Neuron (in vitro differentiated cells): ENCODE measurements at regions not wholly inside any gene's neighbourhood (a gene's known extent, or its start where the extent isn't known, plus 50 kb on each side); places are given as distances from the start of the nearest gene placed in this dataset.

Experiments used
- H2AFZ ChIP-seq: one replicate; pipeline ENCODE4 v1.6.1; 2013; ENCODE audit warnings: low read depth, mild to moderate bottlenecking, inconsistent platforms, low read length, moderate library complexity
- H3K27me3 ChIP-seq: one replicate; pipeline ENCODE4 v1.6.1; 2013; ENCODE audit warnings: low read length; ENCODE audit not compliant: insufficient read depth
- H3K36me3 ChIP-seq: one replicate; pipeline ENCODE4 v1.6.1; 2013; ENCODE audit warnings: low read length; ENCODE audit not compliant: insufficient read depth
- H3K4me1 ChIP-seq: one replicate; pipeline ENCODE4 v1.6.1; 2013; ENCODE audit warnings: low read length; ENCODE audit not compliant: insufficient read depth
- H3K4me3 ChIP-seq: 2 replicates; pipeline ENCODE4 v1.5.1; 2013; ENCODE audit warnings: mild to moderate bottlenecking, low read length, moderate library complexity
- H3K9me3 ChIP-seq: one replicate; pipeline ENCODE4 v1.6.1; 2013; ENCODE audit warnings: low read length

GRCh38 chr18:73983970-73984369 lies 163.7 kb downstream of the FBXO15 start:
- H3K4me3 ChIP-seq = no peak overlapping the region
- no peaks in the 10 kb centered on the region for H3K9me3 ChIP-seq
- H3K36me3 ChIP-seq = no peaks in the 10 kb centered on the region
- no peaks in the 10 kb centered on the region for H3K4me1 ChIP-seq
- H2AFZ ChIP-seq = no peak overlapping the region
- H3K27me3 ChIP-seq = no peaks in the 10 kb centered on the region

GRCh38 chr18:73983496-73983895 lies 164.1 kb downstream of the FBXO15 start:
- no peaks in the 10 kb centered on the region for H3K27me3 ChIP-seq
- H3K4me1 ChIP-seq = no peaks in the 10 kb centered on the region
- no peaks in the 10 kb centered on the region for H3K36me3 ChIP-seq
- no peaks in the 10 kb centered on the region for H3K9me3 ChIP-seq
- H2AFZ ChIP-seq = no peak overlapping the region
- no peak overlapping the region for H3K4me3 ChIP-seq

- Histone ChIP-seq H3K4me1 (no peaks in the 10 kb centered on the region), H2AFZ (no peak overlapping the region), H3K9me3 (no peaks in the 10 kb centered on the region), H3K27me3 (no peaks in the 10 kb centered on the region), H3K4me3 (no peak overlapping the region), H3K36me3 (no peaks in the 10 kb centered on the region)
Measured at GRCh38 chr18:73981796-73982195, 165.8 kb downstream of the FBXO15 start.

DNA sequence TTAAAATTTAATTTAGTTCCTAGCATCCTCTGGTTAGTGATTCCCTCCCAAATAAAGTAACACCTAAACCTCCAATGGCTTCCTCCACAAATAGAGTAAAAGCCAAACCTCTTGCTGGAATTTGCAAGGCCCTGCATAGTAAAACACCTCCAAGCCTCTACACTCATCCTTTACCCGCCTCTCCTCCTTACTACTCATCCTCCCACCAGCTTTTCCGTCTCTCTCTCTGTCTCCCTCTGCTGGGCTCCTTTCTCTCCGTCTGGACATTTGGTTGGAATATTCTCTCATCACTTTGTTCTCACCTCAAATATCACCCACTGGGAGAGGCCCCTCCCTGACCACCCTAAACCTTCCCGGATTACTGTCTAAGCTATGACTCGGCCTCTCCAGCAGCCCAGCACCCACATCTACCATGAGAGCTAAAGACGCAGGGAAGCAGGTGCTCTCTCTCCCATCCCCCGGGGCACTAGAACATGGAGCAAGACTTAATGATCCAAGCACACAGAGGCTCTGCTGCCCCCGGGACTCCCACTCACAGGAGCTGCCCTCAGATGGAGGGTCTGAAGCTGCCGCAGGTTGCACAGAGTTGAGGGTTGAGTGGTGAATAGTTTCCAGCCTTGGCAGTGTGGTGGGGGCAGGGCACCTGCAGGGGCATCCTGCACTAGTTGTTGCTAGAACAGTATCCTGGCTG lies 167.2 kb downstream of the FBXO15 start:
- no peaks in the 10 kb centered on the region for H3K27me3 ChIP-seq
- H3K4me1 ChIP-seq = no peaks in the 10 kb centered on the region
- H3K4me3 ChIP-seq = no peak overlapping the region
- no peaks in the 10 kb centered on the region for H3K9me3 ChIP-seq
- no peak overlapping the region for H2AFZ ChIP-seq
- no peaks in the 10 kb centered on the region for H3K36me3 ChIP-seq

DNA sequence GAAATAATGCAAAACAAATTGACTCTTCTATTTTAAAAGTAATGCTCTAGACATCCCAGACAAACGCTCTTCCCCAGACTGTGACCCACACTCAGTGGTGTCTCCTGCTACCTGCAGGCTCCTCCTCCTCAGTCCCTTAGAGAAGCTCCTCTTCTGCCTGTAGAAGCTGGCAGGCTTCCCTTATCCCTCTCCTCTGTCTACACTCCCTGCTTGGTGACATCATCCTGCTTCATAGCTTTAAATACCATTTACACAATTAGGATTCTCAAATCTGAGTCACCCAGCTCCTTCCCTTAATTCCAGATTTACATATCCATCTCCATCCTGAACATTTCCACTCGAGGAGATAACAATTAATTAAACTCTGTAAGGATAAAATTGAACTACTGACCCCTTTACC lies 167.9 kb downstream of the FBXO15 start:
- Histone ChIP-seq H3K27me3 (no peaks in the 10 kb centered on the region), H3K36me3 (no peaks in the 10 kb centered on the region), H3K9me3 (no peaks in the 10 kb centered on the region), H3K4me1 (no peaks in the 10 kb centered on the region), H3K4me3 (no peak overlapping the region), H2AFZ (no peak overlapping the region)

DNA sequence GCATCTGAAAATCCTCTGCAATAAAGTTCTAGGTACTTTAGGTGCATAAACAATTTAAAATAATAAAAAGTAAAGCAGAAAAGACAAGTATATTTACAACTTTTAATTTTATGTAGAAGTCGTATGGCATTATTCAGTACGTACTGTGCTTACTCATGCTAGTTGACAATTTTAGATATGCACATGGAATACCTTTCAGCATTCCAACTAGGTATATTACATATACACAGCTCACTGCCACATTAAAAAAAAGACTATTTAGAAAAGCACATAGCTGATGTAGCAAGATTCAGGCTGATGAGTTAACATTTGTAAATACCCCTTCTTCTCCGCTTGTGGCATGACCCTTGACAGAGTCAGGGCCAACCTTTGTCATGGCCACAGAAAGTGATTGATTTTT lies 171.2 kb downstream of the FBXO15 start:
- H2AFZ ChIP-seq = no peak overlapping the region
- H3K36me3 ChIP-seq = no peaks in the 10 kb centered on the region
- no peaks in the 10 kb centered on the region for H3K9me3 ChIP-seq
- H3K27me3 ChIP-seq = no peaks in the 10 kb centered on the region
- H3K4me3 ChIP-seq = no peak overlapping the region
- H3K4me1 ChIP-seq = no peaks in the 10 kb centered on the region

DNA sequence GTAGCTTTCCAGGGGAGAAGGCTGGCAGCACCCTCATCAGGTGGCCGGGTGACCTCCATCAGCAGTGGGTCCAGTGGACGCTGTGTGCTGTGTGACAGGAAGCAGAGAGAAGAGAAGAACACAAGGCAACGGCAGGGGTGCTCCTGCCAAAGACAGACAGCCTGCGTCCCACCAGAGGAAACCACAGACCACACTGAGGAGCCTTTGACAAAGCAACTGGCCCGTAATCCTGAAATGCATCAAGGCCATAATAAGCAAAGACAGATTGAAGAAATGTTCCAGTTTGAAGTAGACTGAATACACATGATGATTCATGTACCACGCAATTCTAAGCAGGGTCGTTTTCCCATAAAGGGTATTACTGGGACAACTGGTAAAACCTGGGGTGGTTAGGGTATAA lies 172.4 kb downstream of the FBXO15 start:
- no peak overlapping the region for H2AFZ ChIP-seq
- no peaks in the 10 kb centered on the region for H3K9me3 ChIP-seq
- no peaks in the 10 kb centered on the region for H3K36me3 ChIP-seq
- H3K27me3 ChIP-seq = no peaks in the 10 kb centered on the region
- no peaks in the 10 kb centered on the region for H3K4me1 ChIP-seq
- H3K4me3 ChIP-seq = no peak overlapping the region

GRCh38 chr18:73973972-73974371 lies 173.7 kb downstream of the FBXO15 start:
- H3K4me3 ChIP-seq = no peak overlapping the region
- no peaks in the 10 kb centered on the region for H3K36me3 ChIP-seq
- H3K4me1 ChIP-seq = no peaks in the 10 kb centered on the region
- no peaks in the 10 kb centered on the region for H3K9me3 ChIP-seq
- H3K27me3 ChIP-seq = no peaks in the 10 kb centered on the region
- H2AFZ ChIP-seq = no peak overlapping the region

DNA sequence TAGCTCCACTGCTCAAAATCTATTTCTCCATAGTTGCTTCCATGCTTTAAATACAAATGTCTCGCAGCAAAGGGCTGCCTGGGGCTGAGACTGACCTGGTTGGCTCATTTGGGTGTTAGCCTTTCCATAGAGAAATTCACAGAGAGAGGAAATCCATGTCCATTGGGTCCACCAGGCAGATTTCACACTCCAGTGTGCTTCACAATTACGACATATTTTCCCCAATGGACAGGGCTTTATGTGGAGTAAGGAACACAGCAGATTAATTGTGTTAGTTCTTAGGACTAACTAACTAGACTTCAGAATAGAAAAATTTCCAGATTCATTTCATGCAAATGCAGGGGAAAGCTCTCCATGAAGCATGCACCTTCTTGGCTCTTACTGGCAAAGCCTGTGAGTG lies 180.7 kb downstream of the FBXO15 start:
- Histone ChIP-seq H3K4me3 (no peak overlapping the region), H3K36me3 (no peaks in the 10 kb centered on the region), H3K4me1 (no peaks in the 10 kb centered on the region), H3K27me3 (no peaks in the 10 kb centered on the region), H2AFZ (no peak overlapping the region), H3K9me3 (no peaks in the 10 kb centered on the region)

DNA sequence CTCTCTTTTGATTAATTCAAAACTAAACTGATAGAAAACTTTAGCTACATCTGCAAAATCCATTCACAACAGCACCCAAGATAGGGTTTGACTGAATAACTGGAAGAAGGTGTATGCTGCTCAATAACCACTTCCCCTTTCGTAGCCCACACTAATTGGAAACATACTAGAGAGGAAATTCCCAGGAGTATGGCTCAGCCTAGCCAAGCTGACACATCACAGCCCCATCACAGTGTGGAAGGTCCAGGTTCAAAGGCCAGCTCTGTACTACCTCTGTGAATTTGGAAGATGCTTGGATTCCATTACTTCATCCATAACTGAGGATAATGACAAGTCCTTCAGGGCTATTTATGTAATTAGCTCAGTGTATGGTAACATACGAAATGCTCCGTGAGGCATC lies 185.4 kb downstream of the FBXO15 start:
- no peaks in the 10 kb centered on the region for H3K9me3 ChIP-seq
- no peaks in the 10 kb centered on the region for H3K36me3 ChIP-seq
- no peaks in the 10 kb centered on the region for H3K4me1 ChIP-seq
- H3K4me3 ChIP-seq = no peak overlapping the region
- H2AFZ ChIP-seq = no peak overlapping the region
- H3K27me3 ChIP-seq = no peaks in the 10 kb centered on the region

- no peaks in the 10 kb centered on the region for H3K36me3 ChIP-seq
- no peaks in the 10 kb centered on the region for H3K27me3 ChIP-seq
- no peaks in the 10 kb centered on the region for H3K9me3 ChIP-seq
- no peak overlapping the region for H2AFZ ChIP-seq
- H3K4me3 ChIP-seq = no peak overlapping the region
- H3K4me1 ChIP-seq = no peaks in the 10 kb centered on the region
Measured at GRCh38 chr18:73961804-73962203, 185.8 kb downstream of the FBXO15 start.

- no peak overlapping the region for H2AFZ ChIP-seq
- no peaks in the 10 kb centered on the region for H3K27me3 ChIP-seq
Measured at GRCh38 chr18:73959352-73959751, 188.3 kb downstream of the FBXO15 start.

DNA sequence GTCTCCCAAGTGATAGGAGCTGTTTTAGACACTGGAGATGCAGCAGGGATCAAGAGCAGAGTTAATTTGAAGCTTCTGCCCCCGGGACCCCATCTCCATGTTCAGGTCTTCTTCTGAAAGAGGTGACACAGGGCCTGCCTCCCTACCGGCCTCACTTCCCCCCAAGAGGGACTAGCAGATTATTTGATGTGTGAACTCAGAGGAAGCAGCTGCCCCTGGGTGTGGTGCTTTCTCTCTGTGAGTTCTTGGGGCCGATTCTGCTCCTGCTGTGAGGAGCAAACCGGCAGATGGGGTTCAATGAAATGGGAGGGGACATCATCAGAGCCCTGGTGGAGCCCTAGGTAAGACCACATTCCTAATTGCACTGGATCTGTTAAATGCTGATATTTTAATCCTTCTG lies 193.4 kb downstream of the FBXO15 start:
- Histone ChIP-seq H2AFZ (no peak overlapping the region), H3K4me1 (no peaks in the 10 kb centered on the region), H3K36me3 (no peaks in the 10 kb centered on the region), H3K9me3 (no peaks in the 10 kb centered on the region), H3K27me3 (no peaks in the 10 kb centered on the region), H3K4me3 (no peak overlapping the region)

More at GRCh38 chr18:73959352-73959751, 188.3 kb downstream of the FBXO15 start:
- no peaks in the 10 kb centered on the region for H3K36me3 ChIP-seq
- no peak overlapping the region for H3K4me3 ChIP-seq
- no peaks in the 10 kb centered on the region for H3K4me1 ChIP-seq
- no peaks in the 10 kb centered on the region for H3K9me3 ChIP-seq

- Histone ChIP-seq H3K4me1 (no peaks in the 10 kb centered on the region), H3K36me3 (no peaks in the 10 kb centered on the region), H2AFZ (no peak overlapping the region), H3K9me3 (no peaks in the 10 kb centered on the region), H3K4me3 (no peak overlapping the region), H3K27me3 (no peaks in the 10 kb centered on the region)
Measured at GRCh38 chr18:73952296-73952946, 195.2 kb downstream of the FBXO15 start.
